ENCODE measurements at regions not wholly inside any gene's neighbourhood (a gene's known extent, or its start where the extent isn't known, plus 50 kb on each side); places are given as distances from the start of the nearest gene placed in this dataset.

DNA sequence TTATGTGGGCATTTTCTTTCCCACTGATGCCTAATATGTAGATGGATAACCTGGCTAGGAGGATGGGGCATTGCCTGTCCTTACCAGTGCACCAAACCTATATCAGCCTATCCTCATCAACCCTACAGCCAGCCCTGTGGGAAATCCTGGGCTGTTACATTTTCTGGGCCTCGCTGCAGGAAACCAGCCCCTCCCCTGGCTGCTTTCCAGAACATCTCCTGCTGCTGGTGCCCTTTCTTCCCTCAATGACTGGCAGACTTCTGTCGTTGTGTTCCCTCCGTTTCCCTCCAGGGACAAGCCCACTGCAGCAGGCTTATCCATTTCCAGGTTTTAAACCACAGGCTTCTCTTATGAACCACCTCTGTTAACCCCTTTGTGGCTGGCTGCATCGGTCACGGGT, 486.1 kb upstream of the COBL start:
- DNase-seq (ENCODE audit: low read depth, low spot score) = no peak

DNA sequence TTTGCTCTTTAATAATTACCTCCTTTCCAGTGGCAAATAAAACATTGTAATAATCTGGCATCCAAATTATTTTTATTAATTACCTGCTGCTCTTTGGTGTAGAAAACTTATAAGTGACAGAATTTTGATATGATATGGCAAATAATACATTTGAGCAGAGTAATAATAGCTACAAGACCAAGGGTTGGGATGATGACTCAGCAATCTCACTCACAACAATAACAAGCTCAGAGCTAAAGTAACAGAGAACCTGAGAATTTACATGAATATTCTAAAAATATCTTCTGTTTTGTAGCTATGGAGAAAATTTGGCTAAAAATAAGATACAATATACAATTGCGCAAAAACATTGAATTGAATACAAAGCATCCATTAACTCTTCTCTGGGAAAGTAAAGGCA, 480.8 kb upstream of the COBL start:
- peak; percentile 3 for DNase-seq (ENCODE audit: low read depth, low spot score)

DNA sequence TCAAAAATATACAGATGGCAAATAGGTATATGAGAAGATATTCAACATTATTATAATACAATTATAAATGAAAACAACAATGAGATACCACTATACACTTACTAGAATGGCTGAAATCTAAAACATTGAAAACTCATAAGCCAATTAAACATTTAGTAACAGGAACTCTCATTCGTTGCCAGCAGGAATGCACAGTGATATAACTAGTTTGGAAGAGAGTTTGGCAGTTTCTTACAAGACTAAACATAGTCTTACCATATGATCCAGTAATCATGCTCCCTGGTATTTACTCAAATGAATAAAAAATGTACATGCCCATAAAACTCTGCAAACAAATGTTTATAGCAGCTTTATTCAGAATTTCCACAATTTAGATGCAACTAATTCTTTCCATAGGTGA, 476.2 kb upstream of the COBL start:
- DNase-seq (ENCODE audit: low read depth, low spot score) = no peak

DNA sequence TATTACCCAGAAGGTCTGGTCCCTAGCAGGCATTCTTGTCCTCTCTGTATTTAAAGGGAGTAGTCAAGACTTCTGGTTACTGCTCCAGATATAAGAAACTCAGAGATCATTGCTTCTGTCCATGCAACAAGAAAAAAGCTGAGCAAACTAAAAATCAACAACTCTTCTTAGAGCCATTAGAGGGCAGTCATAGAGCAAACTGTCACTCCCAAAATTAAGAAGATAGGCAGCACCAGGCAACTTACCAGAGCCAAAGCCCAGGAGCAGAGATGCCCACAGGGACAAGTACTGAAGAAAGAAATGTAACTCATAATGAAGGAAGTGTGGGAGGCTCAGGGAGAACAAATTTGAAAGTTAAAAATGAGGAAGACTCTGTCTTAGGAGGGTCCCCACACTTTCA, 472.9 kb upstream of the COBL start:
- DNase-seq (ENCODE audit: low read depth, low spot score) = peak; percentile 57

DNA sequence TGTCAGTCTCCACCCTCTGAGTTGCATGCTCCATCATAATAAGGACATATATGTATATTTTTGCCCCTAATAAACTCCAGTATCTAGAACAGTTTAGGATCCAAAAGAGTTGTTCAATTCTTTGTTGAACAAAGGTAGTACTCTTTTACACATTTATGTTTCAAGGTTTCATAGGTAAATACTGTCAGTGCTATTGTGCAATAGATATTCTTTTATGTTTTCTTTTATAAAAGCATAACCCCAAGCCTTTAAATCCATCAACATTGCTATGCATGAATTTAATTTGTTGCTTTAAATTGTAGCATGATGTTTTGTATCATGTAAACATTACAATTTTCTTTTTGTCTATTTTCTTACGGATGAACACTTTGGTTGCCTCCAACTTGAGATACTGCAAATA, 469.7 kb upstream of the COBL start:
- no peak for DNase-seq (ENCODE audit: low read depth, low spot score)

DNA sequence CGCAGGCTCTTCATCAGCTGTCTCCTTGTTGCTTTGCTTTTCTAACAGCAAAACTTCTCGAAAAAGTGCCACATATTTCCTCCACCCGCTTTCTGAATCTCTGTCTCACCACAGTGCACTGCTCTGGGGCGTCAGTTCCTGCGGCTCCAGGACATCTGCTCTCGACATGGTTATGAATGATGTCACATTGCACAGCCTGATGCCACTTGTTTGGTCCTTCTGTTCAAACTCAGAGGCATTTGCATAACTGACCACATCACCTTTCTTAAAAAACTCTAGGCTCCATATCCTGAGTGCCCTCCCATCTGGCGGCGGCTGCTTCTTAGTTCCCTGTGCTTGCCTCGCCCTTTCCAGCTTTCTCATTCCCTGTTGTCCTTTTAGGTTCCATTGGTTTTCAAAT, 469.3 kb upstream of the COBL start:
- DNase-seq (ENCODE audit: low read depth, low spot score) = no peak

DNA sequence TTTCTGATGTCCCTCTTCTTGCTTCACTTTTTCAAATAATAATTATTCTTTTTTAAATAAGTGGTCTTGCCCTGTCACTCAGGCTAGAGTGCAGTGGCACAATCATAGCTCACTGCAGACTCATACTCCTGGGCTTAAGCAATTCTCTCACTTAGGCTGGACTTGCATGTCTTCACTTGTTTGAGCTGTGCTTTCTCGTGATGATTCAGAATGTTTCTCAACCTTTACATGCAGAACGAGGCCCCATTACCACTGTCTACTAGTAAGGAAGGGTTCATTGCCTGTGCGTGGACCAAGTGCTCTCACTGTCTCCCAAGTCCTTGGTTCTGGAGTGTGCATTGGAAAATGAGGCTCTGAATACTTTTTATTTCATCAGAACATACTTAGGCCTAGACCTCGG, 468.6 kb upstream of the COBL start:
- no peak for DNase-seq (ENCODE audit: low read depth, low spot score)

DNA sequence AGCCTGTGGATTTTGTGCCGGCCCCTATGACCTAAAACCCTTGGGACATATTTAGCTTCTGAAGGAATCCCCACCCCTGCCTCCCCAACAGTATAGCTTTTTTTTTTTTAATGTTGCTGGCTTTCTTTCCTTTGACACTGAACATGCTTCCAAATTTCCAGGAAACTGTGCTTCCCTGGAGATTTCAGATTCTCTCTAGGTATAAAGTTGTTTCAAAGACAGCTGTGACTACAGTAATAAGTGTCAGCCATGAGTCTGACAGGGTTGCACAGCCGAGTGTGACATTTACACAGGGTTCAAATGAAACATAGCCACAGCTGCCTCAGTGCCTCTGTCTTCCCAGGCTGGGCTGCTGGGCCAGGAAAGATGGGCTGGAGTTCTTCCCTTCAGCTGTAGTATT, 466.6 kb upstream of the COBL start:
- no peak for DNase-seq (ENCODE audit: low read depth, low spot score)

DNA sequence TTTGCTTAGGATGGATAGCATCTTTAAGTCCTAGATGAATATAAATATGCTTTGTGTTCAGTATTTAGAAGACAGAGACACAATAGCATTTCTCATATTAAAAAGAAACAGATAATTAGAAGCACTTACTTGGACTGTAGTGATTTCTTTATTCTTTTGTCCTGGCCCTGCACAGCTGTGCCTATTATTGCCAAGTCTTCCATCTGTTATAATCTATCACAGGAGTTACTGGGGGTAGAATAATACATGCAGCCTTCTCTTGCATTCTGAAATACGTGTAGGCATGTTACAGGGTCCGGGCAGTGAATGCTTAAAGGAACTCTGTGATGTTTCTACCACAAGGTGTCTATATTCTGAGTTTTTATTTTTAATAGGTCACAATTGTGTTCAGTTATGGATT, 461.5 kb upstream of the COBL start:
- DNase-seq (ENCODE audit: low read depth, low spot score) = no peak

DNA sequence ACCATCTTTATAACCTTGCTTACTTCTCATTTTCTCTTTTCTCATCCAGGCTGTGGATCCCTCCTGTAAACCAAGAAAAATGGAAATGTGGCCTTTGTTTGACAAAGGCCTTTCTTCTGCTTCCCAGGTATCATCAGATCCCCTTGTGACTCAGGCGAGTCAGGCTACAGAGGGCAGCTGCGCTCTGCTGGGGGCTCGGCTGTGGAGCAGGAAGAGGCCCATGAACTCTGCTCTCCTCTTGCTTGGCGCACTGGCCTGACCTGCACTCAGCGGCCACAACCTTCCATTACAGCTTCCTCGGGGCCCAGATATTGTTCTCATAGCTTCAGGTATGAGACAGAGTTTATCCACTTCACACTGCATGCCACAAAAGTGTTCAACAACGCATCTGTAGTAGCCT, 457.6 kb upstream of the COBL start:
- DNase-seq (ENCODE audit: low read depth, low spot score) = no peak

DNA sequence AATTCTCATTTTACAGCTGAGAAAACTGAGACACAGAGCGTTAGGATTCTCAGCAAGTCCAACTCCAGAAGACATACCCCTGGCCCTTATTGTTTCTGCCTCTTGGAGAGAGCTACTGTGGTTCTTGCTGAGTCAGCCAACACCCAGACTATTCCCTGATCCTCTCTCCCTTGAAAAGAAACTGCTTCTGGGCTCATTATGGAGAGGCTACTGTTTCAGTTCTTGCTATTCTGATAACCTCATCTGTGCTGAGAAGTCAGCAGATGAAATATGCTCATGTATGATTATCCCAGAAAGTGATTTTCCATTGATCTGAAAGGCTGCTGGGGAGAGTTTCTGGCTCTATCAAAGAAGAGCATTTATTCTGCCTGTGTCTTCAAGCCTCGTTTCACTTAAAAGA, 455.6 kb upstream of the COBL start:
- peak; percentile 7 for DNase-seq (ENCODE audit: low read depth, low spot score)

DNA sequence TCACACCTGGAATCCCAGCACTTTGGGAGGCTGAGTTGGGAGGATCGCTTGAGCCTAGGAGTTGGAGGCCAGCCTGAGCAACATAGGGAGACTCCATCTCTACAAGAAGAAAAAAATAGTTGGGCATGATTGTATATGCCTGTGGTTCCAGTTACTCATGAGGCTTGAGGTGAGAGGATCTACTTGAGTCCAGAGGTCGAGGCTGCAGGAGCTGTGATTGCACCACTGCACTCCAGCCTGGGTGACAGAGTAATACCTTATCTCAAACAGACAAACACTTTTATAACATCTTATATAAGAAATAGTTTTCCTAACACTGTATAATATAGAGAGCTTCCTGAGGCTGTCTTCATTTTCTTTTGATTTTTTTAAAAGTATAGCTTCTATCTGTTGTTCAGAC, 448.4 kb upstream of the COBL start:
- no peak for DNase-seq (ENCODE audit: low read depth, low spot score)

DNA sequence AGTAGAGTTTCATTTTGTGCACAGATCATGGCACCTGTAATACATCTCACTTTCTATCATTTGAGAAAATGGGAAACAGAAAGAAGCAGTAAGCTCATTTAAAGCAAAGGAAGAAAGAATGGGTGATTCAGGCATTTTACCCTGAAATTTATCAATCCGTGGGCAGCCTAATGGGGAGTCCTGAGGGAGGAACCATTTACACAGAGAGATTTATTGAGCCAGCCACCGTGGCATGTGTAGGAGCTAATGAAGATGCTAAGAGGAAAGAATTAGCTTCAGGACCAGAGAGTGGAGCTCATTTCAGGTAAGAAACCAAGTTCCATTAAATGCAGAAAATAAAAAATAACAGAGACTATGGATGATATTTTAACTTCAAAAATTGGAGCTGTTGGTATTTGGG, 443.4 kb upstream of the COBL start:
- no peak for DNase-seq (ENCODE audit: low read depth, low spot score)

DNA sequence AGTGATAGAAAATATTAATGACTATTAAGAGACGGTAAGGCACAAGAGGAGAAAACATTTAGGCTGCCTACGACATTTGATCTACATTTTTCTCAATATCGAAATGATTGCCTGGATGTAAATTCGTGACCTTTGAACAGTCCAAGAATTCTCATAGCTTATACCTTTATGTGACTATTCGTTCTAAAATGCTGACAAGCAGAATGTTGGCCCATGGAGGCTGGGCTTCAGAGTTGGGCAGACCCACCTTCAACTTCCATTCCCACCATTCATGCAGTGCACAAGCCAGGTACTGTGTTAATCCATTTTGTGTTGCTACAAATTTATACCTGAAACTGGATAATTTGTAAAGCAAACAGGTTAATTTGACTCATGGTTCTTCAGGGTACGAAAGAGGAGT, 441.4 kb upstream of the COBL start:
- no peak for DNase-seq (ENCODE audit: low read depth, low spot score)

DNA sequence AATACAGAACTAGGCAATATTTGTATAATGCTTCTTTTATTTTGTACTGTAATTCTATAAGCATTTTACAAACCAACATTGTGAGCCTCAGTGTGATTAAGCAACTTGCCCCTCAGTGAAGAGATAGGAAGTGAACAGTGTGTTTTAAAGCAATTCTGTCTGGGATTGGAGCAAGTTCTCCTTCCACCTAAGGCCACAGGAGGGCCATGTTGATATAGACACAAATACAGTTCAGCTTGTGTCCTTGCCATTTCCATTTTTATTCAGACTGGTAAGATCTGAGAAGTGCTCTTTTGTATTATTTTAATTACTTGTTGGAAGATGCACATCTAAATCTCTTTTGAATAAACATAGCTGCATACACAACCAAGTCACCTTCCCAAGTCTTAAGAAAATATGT, 416.3 kb upstream of the COBL start:
- DNase-seq (ENCODE audit: low read depth, low spot score) = peak; percentile 13

DNA sequence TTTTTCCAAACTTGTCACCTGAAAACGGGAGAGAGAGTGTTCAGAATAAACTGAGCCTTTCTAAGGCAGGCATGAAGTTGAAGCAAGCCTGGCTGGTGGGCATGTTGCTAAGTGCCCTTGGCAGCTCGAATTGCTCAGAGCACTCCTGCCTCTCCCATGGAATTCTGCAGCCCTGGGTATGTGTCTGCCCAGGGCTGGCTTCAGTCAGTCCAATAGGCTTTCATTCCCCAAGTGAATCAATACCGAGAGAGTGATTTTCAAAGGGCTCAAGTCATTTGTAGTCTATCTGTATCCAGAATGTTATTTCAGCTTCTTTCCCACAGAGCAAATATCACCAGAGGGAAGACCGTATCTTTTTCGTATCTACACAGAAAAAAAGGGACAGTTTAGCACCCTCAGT, 415.5 kb upstream of the COBL start:
- peak; percentile 41 for DNase-seq (ENCODE audit: low read depth, low spot score)

DNA sequence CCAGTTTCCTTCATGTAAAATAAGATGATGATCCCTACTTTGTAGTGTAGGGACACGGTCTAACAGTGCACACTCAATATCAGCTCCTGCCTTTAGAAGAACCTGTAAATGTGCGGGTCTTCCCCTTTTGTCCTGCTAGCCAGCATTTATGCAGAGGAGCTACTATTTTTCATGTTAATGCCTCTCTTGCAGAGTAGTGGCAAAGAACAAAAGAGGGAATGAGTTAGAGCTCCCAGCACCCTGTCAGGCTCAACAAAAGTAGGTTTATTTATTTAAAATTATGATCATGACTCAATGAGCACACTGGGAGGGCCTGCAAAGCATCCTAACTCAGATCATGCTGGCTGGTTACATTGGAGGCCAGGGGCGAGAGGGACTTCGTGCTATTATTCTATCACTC, 414.5 kb upstream of the COBL start:
- peak; percentile 7 for DNase-seq (ENCODE audit: low read depth, low spot score)

DNA sequence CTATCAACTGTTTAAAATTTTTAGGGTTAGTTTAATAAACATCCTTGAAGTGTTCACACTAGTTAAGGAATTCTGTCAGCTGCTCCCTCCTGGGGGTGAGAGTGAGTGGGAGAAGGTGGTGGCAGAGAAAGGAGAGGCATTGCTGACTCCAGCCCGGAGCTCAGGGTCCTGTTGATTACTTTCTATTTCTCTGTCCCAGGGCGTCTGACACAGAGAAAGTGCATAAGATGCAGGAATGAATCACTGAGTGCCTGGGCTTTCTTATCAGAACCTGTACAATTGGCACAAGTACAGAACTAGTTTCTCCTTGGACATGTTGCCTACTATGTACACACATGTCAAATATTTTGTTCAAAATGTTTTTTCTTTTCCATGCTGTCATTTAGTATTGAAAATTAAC, 410.8 kb upstream of the COBL start:
- peak; percentile 32 for DNase-seq (ENCODE audit: low read depth, low spot score)

DNA sequence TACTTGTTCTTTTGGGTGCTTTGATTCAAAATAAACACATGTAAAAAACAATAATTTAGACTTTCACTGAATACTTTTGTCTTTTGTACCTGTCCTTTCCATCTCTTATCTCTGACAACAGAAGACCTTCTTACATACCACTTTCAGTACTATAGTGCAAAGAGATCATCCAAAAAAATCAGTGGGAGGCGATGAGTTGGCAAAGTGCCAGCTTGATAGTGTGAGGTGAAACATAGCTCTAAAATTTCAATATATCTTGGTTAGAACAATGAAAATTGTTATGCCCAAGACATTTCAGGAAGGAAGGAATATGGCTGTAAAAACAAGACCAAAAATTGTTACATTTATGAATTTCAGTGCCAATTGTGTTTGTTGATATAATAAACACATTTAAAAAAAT, 390.2 kb upstream of the COBL start:
- no peak for DNase-seq (ENCODE audit: low read depth, low spot score)

DNA sequence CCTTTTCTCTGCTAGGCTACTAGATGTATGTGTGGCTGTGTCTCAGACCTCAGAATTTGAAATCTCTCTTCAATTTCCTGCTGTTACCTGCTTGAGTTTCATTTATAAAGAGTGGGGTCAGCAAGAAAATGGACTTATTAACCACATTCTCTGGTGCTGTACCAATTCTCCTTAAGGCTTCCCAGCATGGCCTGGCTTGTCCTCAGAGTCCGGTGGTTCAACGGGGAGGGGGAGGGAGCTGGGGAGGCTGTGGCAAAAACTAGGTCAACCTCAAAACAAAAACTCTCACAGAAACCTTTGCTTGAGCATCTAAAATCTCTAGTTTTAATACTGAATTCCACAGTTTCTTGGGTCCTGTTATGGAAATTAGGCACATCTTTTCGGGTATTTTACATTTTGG, 389.1 kb upstream of the COBL start:
- peak; percentile 38 for DNase-seq (ENCODE audit: low read depth, low spot score)

DNA sequence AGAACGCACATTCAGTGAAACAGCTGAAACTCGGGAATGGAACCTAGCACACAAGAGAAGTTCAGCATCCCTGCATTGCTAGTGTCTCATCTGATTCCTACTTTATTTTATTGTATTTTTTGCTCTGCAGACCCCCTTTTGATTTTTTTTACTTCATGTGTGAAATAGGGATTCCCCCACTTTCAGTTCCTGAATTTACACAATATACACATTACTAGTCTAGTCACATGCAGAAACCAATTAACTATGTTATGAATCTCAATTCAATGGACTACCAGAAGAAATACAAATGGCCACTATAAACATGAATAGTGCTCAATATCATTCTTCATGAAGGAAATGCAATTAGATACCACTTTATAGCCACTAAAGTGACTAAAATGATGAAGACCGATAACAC, 386.1 kb upstream of the COBL start:
- no peak for DNase-seq (ENCODE audit: low read depth, low spot score)

DNA sequence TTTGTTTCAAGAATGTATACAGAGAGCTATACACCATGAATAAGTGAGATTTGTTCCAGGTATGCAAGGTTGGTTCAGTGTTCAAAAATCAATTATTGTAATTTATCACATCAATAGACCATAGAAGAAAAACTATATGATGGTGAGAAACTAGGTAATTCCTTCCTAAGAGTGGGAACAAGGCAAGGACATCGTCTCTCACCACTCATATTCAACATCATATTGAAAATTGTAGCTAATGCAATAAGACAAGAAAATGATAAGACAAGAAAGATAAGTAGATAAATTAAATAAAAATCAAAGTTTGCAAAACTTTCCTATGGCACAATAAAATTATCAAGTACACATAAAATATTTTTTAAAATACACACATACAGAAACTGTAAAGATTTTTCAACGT, 385.3 kb upstream of the COBL start:
- no peak for DNase-seq (ENCODE audit: low read depth, low spot score)

DNA sequence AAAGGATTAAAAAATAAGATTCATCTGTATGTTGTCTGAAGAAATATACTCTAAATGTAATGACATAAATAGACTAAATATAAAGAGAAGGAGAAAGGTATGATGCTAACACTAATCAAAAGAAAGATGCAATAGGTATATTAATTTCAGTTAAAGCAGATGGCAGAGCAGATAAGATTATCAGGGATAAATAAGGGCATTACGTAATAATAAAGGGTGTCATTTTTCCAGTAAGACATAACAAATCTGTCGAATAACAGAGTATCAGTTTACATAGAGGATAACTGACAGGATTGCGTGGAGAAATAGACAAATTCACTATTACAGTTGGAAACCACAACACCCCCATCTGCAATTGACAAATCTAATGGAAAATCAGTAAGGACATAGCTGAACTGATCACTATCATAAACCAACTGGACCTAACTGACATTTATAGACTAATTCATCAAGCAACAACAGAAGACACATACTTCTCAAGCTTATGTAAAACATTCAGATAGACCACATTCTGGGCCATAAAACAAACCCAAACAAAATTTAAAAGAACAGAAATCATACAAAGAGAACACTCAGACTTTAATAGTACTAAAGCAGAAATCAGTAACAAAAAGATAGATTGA, 384.1 kb upstream of the COBL start:
- DNase-seq (ENCODE audit: low read depth, low spot score) = no peak

DNA sequence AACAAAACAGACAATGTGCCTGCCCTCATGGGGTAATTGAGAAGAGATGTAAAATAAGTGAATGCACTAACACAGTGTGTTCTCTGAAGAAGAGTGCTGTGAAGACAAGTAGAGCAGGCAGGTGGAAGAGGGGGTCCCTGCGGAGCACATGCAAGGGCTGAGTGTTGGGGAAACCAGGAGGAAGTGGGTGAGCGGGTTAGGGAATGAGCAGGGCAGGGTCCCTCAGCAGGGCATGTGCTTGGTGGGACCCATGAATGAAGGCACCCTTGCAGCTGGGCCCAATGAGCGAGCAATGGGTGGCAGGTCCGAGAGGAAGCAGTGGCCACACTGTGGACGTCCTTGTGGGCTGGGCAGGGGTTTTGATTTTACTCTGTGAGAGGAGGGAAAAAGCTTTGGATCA, 376.6 kb upstream of the COBL start:
- no peak for DNase-seq (ENCODE audit: low read depth, low spot score)

DNA sequence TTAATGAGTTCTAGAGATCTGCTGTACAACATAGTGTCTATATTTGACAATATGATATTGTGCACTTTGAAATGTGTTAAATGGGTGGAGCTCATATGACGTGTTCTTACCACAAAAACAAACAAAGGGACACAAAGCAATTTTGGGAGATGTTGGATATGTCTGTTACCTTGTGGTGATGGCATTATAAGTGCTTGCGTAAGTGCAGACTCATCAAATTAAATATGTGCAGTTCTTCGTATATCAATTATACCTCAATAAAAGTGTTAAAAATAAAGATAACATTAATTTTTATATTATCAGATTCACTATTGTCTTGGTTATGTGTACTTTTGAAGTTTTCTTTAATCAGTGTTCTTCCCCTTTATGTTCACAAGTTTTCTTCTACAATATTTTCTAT, 372.9 kb upstream of the COBL start:
- no peak for DNase-seq (ENCODE audit: low read depth, low spot score)

All from astrocyte of the hippocampus (primary cell).